SJCRH30 (cell line): ENCODE measurements at regions not wholly inside any gene's neighbourhood (a gene's known extent, or its start where the extent isn't known, plus 50 kb on each side); places are given as distances from the start of the nearest gene placed in this dataset.

Experiments
- DNase-seq, 2 experiments: peaks; one replicate each; pipeline ENCODE4 v3.0.0-alpha.2; 2015 to 2020
- H3K27ac ChIP-seq: fragments of 250-450 bp; sonication (Bioruptor Pico); 2 replicates; pipeline ENCODE4 v1.5.1; 2020; ENCODE audit warnings: mild to moderate bottlenecking, moderate library complexity
- H3K27me3 ChIP-seq: fragments of 250-450 bp; sonication (Bioruptor Pico); 2 replicates; pipeline ENCODE4 v1.5.1; 2020; ENCODE audit warnings: mild to moderate bottlenecking, moderate library complexity
- H3K36me3 ChIP-seq: fragments of 250-450 bp; sonication (Bioruptor Pico); 2 replicates; pipeline ENCODE4 v1.5.1; 2020; ENCODE audit warnings: mild to moderate bottlenecking, moderate library complexity
- H3K4me1 ChIP-seq: fragments of 250-450 bp; sonication (Bioruptor Pico); 2 replicates; pipeline ENCODE4 v1.5.1; 2020; ENCODE audit warnings: mild to moderate bottlenecking, moderate library complexity
- H3K4me3 ChIP-seq: fragments of 250-450 bp; sonication (Bioruptor Pico); 2 replicates; pipeline ENCODE4 v1.5.1; 2020; ENCODE audit warnings: mild to moderate bottlenecking, moderate library complexity
- H3K9me3 ChIP-seq: fragments of 250-450 bp; sonication (Bioruptor Pico); replicated peaks from 2 replicates; pipeline ENCODE4 v1.5.1; 2020; ENCODE audit warnings: mild to moderate bottlenecking, moderate library complexity

DNA sequence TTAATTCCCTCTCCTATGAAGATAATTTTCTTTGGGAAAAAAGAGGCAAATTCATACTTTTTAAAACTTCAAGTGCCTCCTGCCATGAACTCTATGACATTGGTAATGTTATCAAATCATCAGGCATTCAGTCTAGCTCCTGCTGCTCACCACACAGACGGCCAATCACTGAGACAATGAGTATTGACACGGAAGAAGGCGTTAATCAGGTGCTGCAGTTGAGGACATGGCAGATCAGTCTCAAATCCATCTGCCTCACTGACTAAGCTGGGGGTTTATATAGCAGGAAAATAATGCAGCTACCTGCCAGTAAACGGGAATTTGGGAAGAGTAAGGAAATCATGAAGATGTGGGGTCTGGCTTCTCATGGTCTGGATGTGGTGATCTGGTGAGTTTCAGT, 1087.7 kb downstream of the CDH9 start:
- Histone ChIP-seq H3K27me3 (no peaks in the 10 kb centered on the region), H3K4me3 (no peak overlapping the region), H3K27ac (no peak overlapping the region), H3K9me3 (no peaks in the 10 kb centered on the region), H3K36me3 (no peaks in the 10 kb centered on the region), H3K4me1 (no peaks in the 10 kb centered on the region)
- DNase-seq = no peak

DNA sequence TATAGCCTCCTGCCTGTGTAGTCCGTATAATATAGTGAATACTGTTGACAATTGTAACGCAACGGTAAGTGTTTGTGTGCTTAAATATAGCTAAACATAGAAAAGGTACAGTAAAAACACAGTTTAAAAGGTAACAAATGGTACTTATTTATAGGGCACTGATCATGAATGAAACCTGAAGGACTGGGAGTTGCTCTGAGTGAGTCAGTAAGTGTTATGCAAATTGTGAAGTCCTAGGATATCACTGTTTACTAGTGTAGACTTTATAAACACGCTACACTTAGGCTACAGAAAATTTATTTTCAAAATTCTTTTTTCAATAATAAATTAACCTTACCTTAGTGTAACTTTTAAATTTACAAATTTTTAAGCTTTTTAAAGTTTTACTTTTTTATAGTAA, 1090.1 kb downstream of the CDH9 start:
- no peaks in the 10 kb centered on the region for H3K27me3 ChIP-seq
- DNase-seq = no peak
- no peak overlapping the region for H3K4me3 ChIP-seq
- no peaks in the 10 kb centered on the region for H3K36me3 ChIP-seq
- no peaks in the 10 kb centered on the region for H3K4me1 ChIP-seq
- H3K27ac ChIP-seq = no peak overlapping the region
- no peaks in the 10 kb centered on the region for H3K9me3 ChIP-seq

DNA sequence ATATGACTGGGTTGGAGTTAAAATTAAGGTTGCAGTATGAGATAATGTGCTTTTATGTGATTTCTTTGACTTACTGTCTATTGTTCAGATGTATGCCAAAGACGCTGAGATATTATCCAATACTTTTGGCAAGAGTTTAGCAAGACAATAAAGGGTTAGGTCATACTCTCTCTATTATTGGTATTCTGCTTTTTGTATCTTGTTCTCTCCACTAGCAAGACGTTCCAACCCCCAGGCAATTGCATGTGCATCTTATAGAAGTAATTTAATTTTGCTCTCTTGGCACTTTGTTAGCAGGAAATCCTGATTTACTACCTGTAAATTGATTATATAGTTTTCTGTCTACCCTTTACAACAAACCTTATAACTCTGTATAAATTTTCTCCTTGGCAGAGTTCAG, 1093.6 kb downstream of the CDH9 start:
- no peak overlapping the region for H3K27ac ChIP-seq
- H3K4me1 ChIP-seq = no peaks in the 10 kb centered on the region

DNA sequence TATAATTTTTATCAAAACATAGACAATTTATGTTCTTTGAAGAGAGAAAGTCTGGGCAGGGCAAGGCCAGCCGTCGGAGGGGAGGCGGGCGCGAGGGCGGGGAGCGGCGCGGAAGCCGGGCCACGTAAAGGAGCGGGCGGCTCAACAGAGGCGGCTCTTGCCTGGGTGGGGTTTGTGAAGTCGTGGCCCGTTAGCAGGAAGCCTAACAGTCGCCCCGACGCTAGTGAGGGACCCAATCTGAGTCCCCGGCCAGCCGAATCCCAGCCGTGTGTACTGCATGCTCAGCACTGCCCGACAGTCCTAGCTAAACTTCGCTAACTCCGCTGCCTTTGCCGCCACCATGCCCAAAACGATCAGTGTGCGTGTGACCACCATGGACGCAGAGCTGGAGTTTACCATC, 1129.2 kb downstream of the CDH9 start:
- no peak overlapping the region for H3K4me3 ChIP-seq
- no peaks in the 10 kb centered on the region for H3K27me3 ChIP-seq
- no peaks in the 10 kb centered on the region for H3K4me1 ChIP-seq
- H3K36me3 ChIP-seq = no peaks in the 10 kb centered on the region
- H3K9me3 ChIP-seq = no peaks in the 10 kb centered on the region
- DNase-seq = no peak
- H3K27ac ChIP-seq = no peak overlapping the region

More for the DNA sequence above, 1093.6 kb downstream of the CDH9 start:
- H3K4me3 ChIP-seq = no peak overlapping the region
- no peaks in the 10 kb centered on the region for H3K36me3 ChIP-seq
- H3K27me3 ChIP-seq = no peaks in the 10 kb centered on the region
- H3K9me3 ChIP-seq = no peaks in the 10 kb centered on the region
- no peak for DNase-seq

DNA sequence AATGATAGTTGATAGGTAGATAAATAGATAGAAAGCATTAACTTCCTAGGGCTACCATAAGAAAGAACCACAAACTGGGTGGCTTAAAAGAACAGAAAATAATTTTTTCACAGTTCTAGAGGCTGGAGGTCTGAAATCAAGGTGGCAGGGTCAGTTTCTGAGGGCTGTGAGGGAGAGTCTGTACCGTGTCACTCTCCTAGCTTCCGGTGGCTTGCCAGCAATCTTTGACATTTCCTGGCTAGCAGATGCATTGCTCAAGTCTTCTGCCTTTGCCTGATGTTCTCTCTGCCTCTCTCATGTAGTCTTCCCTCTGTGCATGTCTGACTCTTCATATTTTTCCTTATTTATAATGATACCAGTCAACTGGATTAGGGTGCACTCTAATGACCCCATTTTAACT, 1132.7 kb downstream of the CDH9 start:
- H3K4me1 ChIP-seq = no peaks in the 10 kb centered on the region
- no peaks in the 10 kb centered on the region for H3K27me3 ChIP-seq
- no peak overlapping the region for H3K27ac ChIP-seq
- H3K9me3 ChIP-seq = no peaks in the 10 kb centered on the region
- no peak overlapping the region for H3K4me3 ChIP-seq
- H3K36me3 ChIP-seq = no peaks in the 10 kb centered on the region
- DNase-seq = no peak

DNA sequence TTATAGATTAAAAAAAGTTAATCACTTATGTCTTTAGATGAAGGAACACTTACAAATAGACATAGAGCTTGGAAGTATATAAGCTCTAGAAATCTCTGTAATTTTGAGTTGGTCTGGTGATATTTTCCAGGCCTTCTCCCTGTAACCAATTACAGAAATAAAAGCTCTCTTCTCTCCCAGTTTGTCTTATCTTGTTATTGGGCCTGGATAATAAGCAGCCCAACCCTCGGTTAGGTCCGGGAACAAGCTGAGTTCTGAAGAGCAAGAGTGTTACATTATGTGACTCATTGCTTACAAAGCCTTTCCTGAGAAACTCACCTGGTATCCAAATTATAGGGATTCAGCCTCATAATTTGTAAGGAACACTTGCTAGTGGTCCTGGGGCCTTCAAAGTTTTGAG, 1146.2 kb downstream of the CDH9 start:
- Histone ChIP-seq H3K4me1 (no peaks in the 10 kb centered on the region), H3K27me3 (no peaks in the 10 kb centered on the region), H3K9me3 (no peaks in the 10 kb centered on the region), H3K36me3 (no peaks in the 10 kb centered on the region), H3K27ac (no peak overlapping the region), H3K4me3 (no peak overlapping the region)
- no peak for DNase-seq

DNA sequence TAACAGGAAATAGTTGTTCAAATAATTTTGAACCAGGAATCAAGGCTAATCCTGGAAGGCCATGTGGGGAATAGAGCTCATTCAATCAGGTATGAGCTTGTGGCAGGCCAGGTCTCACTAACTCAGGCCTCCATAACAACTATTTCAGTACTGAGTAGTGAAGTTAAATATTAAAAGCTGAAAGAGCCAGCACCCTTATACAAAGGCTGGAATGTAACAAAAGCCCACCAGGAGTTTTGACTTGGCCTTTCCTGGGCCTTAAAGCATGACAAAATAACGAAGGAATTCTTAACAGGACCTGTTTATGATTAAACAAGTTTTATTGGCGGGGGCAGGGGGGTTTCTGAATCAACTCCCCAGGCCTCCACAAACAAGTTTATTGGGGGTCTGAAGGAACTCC, 1146.7 kb downstream of the CDH9 start:
- Histone ChIP-seq H3K9me3 (no peaks in the 10 kb centered on the region), H3K4me3 (no peak overlapping the region), H3K4me1 (no peaks in the 10 kb centered on the region), H3K27ac (no peak overlapping the region), H3K27me3 (no peaks in the 10 kb centered on the region), H3K36me3 (no peaks in the 10 kb centered on the region)
- DNase-seq = no peak

DNA sequence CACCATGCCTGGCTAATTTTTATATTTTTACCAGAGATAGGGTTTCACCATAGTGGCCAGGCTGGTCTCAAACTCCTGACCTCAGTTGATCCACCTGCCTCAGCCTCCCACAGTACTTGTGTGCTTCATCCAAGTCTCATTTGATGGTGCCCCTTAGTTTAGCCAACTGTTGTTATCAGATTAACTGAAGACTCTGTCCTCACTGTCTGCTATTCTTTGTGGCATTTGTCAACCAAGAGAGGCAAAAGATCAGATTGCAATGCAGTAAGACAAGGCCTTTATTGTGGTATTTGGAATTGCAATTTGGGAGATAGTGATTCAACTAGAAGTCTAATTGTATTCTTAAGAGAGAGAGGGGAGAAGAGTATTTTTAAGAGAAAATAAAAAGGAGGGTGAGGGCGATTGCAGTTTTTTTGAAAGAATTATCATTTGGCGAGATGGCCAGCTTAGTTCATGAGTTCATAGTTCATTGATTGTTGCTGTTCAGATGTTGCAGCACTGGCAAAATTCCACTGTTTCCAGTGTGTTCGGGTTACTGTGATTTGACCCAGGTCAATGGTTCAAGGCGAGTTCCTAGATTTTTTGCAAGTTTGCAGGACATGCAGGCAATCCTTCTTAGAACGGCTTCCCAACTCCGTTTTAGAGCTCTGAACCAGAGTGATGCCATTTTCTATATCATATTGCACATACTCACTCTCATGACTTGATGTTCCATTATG, 1156.9 kb downstream of the CDH9 start:
- Histone ChIP-seq H3K4me3 (no peak overlapping the region), H3K27ac (no peak overlapping the region), H3K4me1 (no peaks in the 10 kb centered on the region), H3K36me3 (no peaks in the 10 kb centered on the region), H3K27me3 (no peaks in the 10 kb centered on the region), H3K9me3 (no peaks in the 10 kb centered on the region)
- DNase-seq = no peak

DNA sequence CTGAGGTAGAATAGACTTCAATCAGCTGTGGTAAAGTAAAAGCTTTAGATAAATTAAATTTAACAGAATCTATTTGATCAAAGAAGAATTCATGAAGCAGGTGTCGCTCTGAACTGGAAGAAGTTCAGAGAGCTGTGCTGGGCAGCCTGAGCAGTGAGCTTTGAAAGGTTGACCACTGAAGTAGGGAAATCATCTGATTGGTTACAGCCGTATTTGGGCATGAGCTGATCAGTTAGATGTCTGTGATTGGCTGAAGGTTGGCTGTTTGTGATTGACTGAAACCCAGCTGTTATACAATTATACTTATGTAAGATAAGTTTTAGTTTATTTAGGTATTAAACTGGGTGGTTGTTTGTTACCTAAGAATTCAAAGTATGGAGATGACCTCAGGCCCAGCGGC, 1174.6 kb downstream of the CDH9 start:
- DNase-seq = peak in 1 of 2 experiments; percentile 6
- no peaks in the 10 kb centered on the region for H3K27me3 ChIP-seq
- no peaks in the 10 kb centered on the region for H3K9me3 ChIP-seq
- H3K36me3 ChIP-seq = no peaks in the 10 kb centered on the region
- H3K4me3 ChIP-seq = no peak overlapping the region
- no peaks in the 10 kb centered on the region for H3K4me1 ChIP-seq
- H3K27ac ChIP-seq = no peak overlapping the region

DNA sequence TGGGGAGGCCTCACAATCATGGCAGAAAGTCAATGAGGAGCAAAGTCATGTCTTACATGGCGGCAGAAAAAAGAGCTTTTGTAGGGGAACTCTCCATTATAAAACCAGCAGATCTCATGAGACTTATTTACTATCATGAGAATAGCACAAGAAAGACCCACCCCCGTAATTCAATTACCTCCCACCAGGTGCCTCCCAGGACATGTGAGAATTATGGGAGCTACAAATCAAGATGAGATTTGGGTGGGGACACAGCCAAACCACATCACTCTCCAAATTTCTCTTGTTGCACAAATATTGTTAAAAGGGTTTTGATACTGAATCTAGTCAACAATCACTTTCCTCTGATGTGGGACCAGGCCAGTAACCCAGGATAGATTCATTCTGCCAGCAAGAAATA, 1176.1 kb downstream of the CDH9 start:
- H3K9me3 ChIP-seq = no peaks in the 10 kb centered on the region
- H3K4me3 ChIP-seq = no peak overlapping the region
- H3K36me3 ChIP-seq = no peaks in the 10 kb centered on the region
- no peak overlapping the region for H3K27ac ChIP-seq
- no peaks in the 10 kb centered on the region for H3K27me3 ChIP-seq
- DNase-seq = peak in 1 of 2 experiments; percentile 2
- H3K4me1 ChIP-seq = no peaks in the 10 kb centered on the region

DNA sequence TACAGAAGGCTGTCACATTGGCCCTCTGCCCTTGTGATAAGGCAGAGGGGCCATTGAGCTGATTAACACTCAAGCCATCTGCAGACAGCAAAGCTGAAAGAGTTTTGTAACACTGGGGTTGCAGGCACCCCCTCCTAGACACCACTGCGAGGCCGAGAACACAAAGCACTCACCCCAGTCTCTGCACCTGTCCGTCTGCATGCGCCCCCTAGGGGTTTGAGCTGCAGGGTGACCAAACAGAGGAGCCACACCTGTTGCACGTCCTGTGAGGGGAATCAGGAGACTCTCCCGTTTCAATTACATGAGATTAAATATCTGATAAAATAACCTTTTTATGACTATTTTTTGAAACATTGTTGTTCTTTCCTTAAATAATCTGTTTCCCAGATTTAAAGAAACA, 1180.4 kb downstream of the CDH9 start:
- Histone ChIP-seq H3K27me3 (no peaks in the 10 kb centered on the region), H3K4me1 (no peaks in the 10 kb centered on the region), H3K27ac (no peak overlapping the region), H3K9me3 (no peaks in the 10 kb centered on the region), H3K36me3 (no peaks in the 10 kb centered on the region), H3K4me3 (no peak overlapping the region)
- DNase-seq = peak; percentile 15 to 45

DNA sequence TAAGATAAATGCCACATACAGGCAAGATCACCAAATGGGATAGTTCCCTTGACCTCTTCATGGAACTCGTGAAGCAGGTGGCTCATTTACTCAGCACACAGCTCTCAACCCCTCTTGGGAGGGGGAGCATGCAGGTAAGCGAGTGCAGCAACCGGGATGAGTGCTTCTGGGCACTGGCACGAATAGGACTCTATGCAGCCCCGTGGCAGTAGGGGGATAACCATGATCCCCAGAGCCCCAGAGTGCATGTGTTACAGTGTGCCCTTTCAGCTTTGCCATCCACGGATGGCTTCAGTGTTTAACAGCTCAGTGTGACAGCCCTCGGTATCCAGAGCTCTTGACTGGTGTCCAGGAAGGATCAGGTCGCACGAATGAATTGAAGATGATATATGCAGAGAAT, 1187.1 kb downstream of the CDH9 start:
- no peaks in the 10 kb centered on the region for H3K4me1 ChIP-seq
- no peak overlapping the region for H3K27ac ChIP-seq
- H3K36me3 ChIP-seq = no peaks in the 10 kb centered on the region
- H3K9me3 ChIP-seq = no peaks in the 10 kb centered on the region
- H3K4me3 ChIP-seq = no peak overlapping the region
- DNase-seq = no peak
- no peaks in the 10 kb centered on the region for H3K27me3 ChIP-seq

DNA sequence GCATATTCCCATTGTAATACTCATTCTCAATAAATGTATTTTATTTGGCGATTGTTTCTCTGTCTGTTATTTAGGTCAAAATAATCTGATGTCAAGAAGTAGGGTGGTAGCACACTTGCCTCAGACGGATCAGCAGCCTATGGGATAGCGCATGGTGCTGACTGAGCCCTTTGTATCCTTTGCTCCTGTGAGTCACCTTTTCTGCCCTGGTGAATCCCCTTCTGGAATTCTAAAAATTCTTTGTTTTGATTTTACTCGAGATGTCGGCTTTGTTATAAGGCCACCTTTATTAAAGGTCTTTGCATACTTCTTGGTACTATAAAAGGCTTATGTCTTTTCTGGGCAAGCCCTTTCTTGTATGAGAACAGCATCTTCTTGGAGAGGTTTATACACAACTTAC, 1187.8 kb downstream of the CDH9 start:
- H3K27me3 ChIP-seq = no peaks in the 10 kb centered on the region
- no peaks in the 10 kb centered on the region for H3K9me3 ChIP-seq
- H3K27ac ChIP-seq = no peak overlapping the region
- no peaks in the 10 kb centered on the region for H3K4me1 ChIP-seq
- no peak for DNase-seq
- H3K36me3 ChIP-seq = no peaks in the 10 kb centered on the region
- H3K4me3 ChIP-seq = no peak overlapping the region

DNA sequence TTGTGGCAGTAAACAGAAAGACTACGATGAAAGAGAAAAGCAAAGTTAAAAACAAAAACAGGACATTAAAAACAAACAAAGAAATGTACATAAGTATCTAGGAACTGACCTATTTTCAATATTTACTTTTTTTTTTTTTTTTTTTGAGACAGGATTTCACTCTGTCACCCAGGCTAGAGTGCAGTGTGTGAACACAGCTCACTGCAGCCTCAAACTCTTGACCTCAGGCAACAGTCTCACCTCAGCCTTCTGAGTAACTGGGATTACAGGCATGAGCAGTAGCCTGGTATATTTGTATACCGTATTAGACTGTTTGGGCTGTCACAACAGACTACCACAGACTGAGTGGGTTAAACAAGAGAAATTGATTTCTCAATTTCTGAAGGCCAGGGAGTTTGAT, 1189.1 kb downstream of the CDH9 start:
- Histone ChIP-seq H3K27me3 (no peaks in the 10 kb centered on the region), H3K27ac (no peak overlapping the region), H3K9me3 (no peaks in the 10 kb centered on the region), H3K4me1 (no peaks in the 10 kb centered on the region), H3K36me3 (no peaks in the 10 kb centered on the region), H3K4me3 (no peak overlapping the region)
- DNase-seq = no peak

DNA sequence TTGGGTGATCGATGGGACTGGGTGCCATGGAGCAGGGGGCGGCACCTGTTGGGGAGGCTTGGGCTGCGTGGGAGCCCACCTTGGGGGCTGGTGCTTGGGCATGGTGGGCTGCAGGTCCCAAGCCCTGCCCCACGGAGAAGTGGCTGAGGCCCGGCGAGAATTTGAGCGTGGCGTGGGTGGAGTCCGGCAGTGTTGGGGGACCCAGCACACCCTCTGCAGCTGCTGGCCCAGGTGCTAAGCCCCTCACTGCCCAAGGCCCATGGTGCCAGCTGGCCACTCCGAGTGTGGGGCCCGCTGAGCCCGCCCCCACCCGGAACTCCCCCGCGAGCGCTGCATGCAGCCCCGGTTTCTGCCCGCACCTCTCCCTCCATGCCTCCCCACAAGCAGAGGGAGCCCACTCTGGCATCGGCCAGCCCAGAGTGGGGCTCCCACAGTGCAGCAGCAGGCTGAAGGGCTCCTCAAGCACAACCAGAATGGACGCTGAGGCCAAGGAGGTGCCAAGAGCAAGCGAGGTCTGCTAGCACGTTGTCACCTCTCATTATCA, 1178.6 kb upstream of the CDH10 start:
- Histone ChIP-seq H3K4me3 (no peak overlapping the region), H3K27me3 (no peaks in the 10 kb centered on the region), H3K27ac (no peak overlapping the region), H3K9me3 (no peaks in the 10 kb centered on the region), H3K4me1 (no peaks in the 10 kb centered on the region), H3K36me3 (no peaks in the 10 kb centered on the region)
- no peak for DNase-seq
